GM23338 (cell line): ENCODE measurements at regions not wholly inside any gene's neighbourhood (a gene's known extent, or its start where the extent isn't known, plus 50 kb on each side); places are given as distances from the start of the nearest gene placed in this dataset.

Source experiments
- ATAC-seq: fragments of 200-7000 bp; cut with Tn5 transposase; 3 replicates; pipeline ENCODE4 v1.9.1; 2020
- DNase-seq: peaks from one replicate; pipeline ENCODE4 v3.0.0-alpha.2; 2015; ENCODE audit warnings: low spot score
- H2AFZ ChIP-seq: fragments of 200-600 bp; sonication (generic); 2 replicates; pipeline ENCODE4 v1.8.0; 2016; ENCODE audit warnings: antibody characterized with exemption, mild to moderate bottlenecking, moderate library complexity
- H3F3A ChIP-seq: fragments of 200-600 bp; sonication (generic); replicated peaks from 2 replicates; pipeline ENCODE4 v1.8.0; 2017; ENCODE audit warnings: antibody characterized with exemption, mixed run types, low read depth
- H3K27ac ChIP-seq: fragments of 200-600 bp; sonication (generic); 2 replicates; pipeline ENCODE4 v1.6.1; 2016; ENCODE audit warnings: low read depth
- H3K27me3 ChIP-seq: fragments of 200-600 bp; sonication (generic); 2 replicates; pipeline ENCODE4 v1.8.0; 2016; ENCODE audit warnings: mild to moderate bottlenecking, mixed run types, moderate library complexity; ENCODE audit not compliant: insufficient read depth
- H3K36me3 ChIP-seq: fragments of 200-600 bp; sonication (generic); 2 replicates; pipeline ENCODE4 v1.8.0; 2016; ENCODE audit warnings: mild to moderate bottlenecking; ENCODE audit not compliant: insufficient read depth
- H3K4me1 ChIP-seq: fragments of 200-600 bp; sonication (generic); 2 replicates; pipeline ENCODE4 v1.8.0; 2016; ENCODE audit warnings: mild to moderate bottlenecking, moderate library complexity; ENCODE audit not compliant: insufficient read depth
- H3K4me2 ChIP-seq: fragments of 200-600 bp; sonication (generic); 2 replicates; pipeline ENCODE4 v1.7.1; 2017; ENCODE audit warnings: mixed run types
- H3K4me3 ChIP-seq: fragments of 200-600 bp; sonication (generic); 2 replicates; pipeline ENCODE4 v1.6.1; 2016; ENCODE audit warnings: mixed run types
- H3K79me2 ChIP-seq: fragments of 200-600 bp; sonication (generic); replicated peaks from 2 replicates; pipeline ENCODE4 v1.8.0; 2017; ENCODE audit warnings: mild to moderate bottlenecking; ENCODE audit not compliant: insufficient read depth
- H3K9me2 ChIP-seq: fragments of 200-600 bp; sonication (generic); 2 replicates; pipeline ENCODE4 v1.8.0; 2017; ENCODE audit not compliant: insufficient read depth
- H4K20me1 ChIP-seq: fragments of 200-600 bp; sonication (generic); replicated peaks from 2 replicates; pipeline ENCODE4 v1.8.0; 2017; ENCODE audit warnings: mild to moderate bottlenecking; ENCODE audit not compliant: insufficient read depth
- H3K27ac Mint-ChIP-seq: 2 replicates; pipeline ENCODE4 v1.8.0; 2020; ENCODE audit warnings: inconsistent platforms, mild to moderate bottlenecking, moderate library complexity, mixed read lengths
- H3K27me3 Mint-ChIP-seq: 3 replicates; pipeline ENCODE4 v1.8.0; 2022; ENCODE audit warnings: low read depth, mild to moderate bottlenecking, moderate library complexity, mixed read lengths, inconsistent platforms; ENCODE audit not compliant: insufficient read depth, poor library complexity
- H3K36me3 Mint-ChIP-seq: 3 replicates; pipeline ENCODE4 v1.8.0; 2021; ENCODE audit warnings: low read depth, mild to moderate bottlenecking, inconsistent platforms, moderate library complexity, mixed read lengths
- H3K4me1 Mint-ChIP-seq: 3 replicates; pipeline ENCODE4 v1.8.0; 2020; ENCODE audit warnings: mild to moderate bottlenecking, inconsistent platforms, mixed read lengths
- H3K4me3 Mint-ChIP-seq: 3 replicates; pipeline ENCODE4 v1.8.0; 2021; ENCODE audit warnings: moderate library complexity, mild to moderate bottlenecking, inconsistent platforms, mixed read lengths
- H3K9me3 Mint-ChIP-seq: 3 replicates; pipeline ENCODE4 v1.8.0; 2020; ENCODE audit warnings: moderate library complexity, mild to moderate bottlenecking, inconsistent platforms, mixed read lengths
- CREB1 ChIP-seq: fragments of 250-450 bp; sonication (Bioruptor Pico); IDR thresholded peaks from 2 replicates; pipeline ENCODE4 v1.5.0; 2020; ENCODE audit warnings: low read depth, mild to moderate bottlenecking, moderate library complexity
- CTCF ChIP-seq, 2 experiments: fragments of 200-600 bp in 1 of 2; sonication (generic) in 1 of 2; conservative IDR thresholded peaks; 2 replicates each; pipeline versions ENCODE4 v1.5.1 to v1.6.1; 2016 to 2017; ENCODE audit warnings: antibody characterized with exemption in 2 of 2, low read depth in 2 of 2, mild to moderate bottlenecking in 2 of 2, moderate library complexity in 1 of 2
- ETS1 ChIP-seq: IDR thresholded peaks from 2 replicates; pipeline ENCODE4 v1.6.1; 2016; ENCODE audit warnings: antibody characterized with exemption
- EZH2 ChIP-seq: fragments of 200-600 bp; sonication (generic); IDR thresholded peaks from one replicate; pipeline ENCODE4 v1.8.0; 2017; ENCODE audit warnings: antibody characterized with exemption, mild to moderate bottlenecking, low read depth; ENCODE audit not compliant: unreplicated experiment
- EZH2phosphoT487 ChIP-seq: fragments of 200-600 bp; sonication (generic); IDR thresholded peaks from one replicate; pipeline ENCODE4 v1.8.1; 2018; ENCODE audit warnings: antibody characterized with exemption; ENCODE audit not compliant: unreplicated experiment
- JUNB ChIP-seq: IDR thresholded peaks from one replicate; pipeline ENCODE4 v1.6.1; 2016; ENCODE audit warnings: antibody characterized with exemption; ENCODE audit not compliant: unreplicated experiment
- NANOG ChIP-seq: IDR thresholded peaks from 2 replicates; pipeline ENCODE4 v1.6.1; 2016; ENCODE audit warnings: antibody characterized with exemption, borderline replicate concordance
- POLR2AphosphoS5 ChIP-seq: IDR thresholded peaks from 2 replicates; pipeline ENCODE4 v1.6.1; 2016; ENCODE audit warnings: antibody characterized with exemption, low read depth
- REST ChIP-seq: IDR thresholded peaks from one replicate; pipeline ENCODE4 v1.6.1; 2018; ENCODE audit warnings: antibody characterized with exemption; ENCODE audit not compliant: unreplicated experiment
- STAT1 ChIP-seq: IDR thresholded peaks from one replicate; pipeline ENCODE4 v1.6.1; 2016; ENCODE audit warnings: antibody characterized with exemption; ENCODE audit not compliant: unreplicated experiment
- ZNF114 ChIP-seq: fragments of 250-450 bp; sonication (Bioruptor Pico); IDR thresholded peaks from 2 replicates; pipeline ENCODE4 v1.5.0; 2020; ENCODE audit warnings: mild to moderate bottlenecking, moderate library complexity
- ZNF331 ChIP-seq: fragments of 250-450 bp; sonication (Bioruptor Pico); IDR thresholded peaks from 2 replicates; pipeline ENCODE4 v1.5.0; 2020; ENCODE audit warnings: low read depth, mild to moderate bottlenecking, moderate library complexity
- ZNF462 ChIP-seq: fragments of 250-450 bp; sonication (Bioruptor Pico); IDR thresholded peaks from 2 replicates; pipeline ENCODE4 v1.5.0; 2020; ENCODE audit warnings: mild to moderate bottlenecking, moderate library complexity

- no peak overlapping the region for H3K4me3 ChIP-seq
- no peak for TF ChIP-seq REST
- TF ChIP-seq NANOG = no peak
- TF ChIP-seq EZH2 = no peak
- no peak for TF ChIP-seq CREB1 (CRISPR knock-in tag)
- no peak for TF ChIP-seq ZNF462 (CRISPR knock-in tag)
- TF ChIP-seq STAT1 = no peak
- TF ChIP-seq ETS1 = no peak
- TF ChIP-seq JUNB = no peak
- TF ChIP-seq ZNF331 (CRISPR knock-in tag) = no peak
- TF ChIP-seq CTCF (conservative IDR thresholded peaks at IDR 0.05; ENCODE audit: low read depth in 2 of 2) = no peak
- no peak for TF ChIP-seq EZH2phosphoT487
- no peak for TF ChIP-seq POLR2AphosphoS5
- no peak for TF ChIP-seq ZNF114 (CRISPR knock-in tag)
- Mint-ChIP-seq H3K27me3 (no peaks in the 10 kb centered on the region), H3K4me3 (no peak overlapping the region), H3K4me1 (peaks cover 6% of the 10 kb centered on the region; the same call in 2 of the 3 replicates), H3K9me3 (peaks cover 2% of the 10 kb centered on the region; the same call in 1 of the 3 replicates), H3K27ac (no peak overlapping the region), H3K36me3 (no peaks in the 10 kb centered on the region; the same call in 1 of the 3 replicates)
- no peaks in the 10 kb centered on the region for H3K27me3 ChIP-seq
- H3K9me2 ChIP-seq = no peaks in the 10 kb centered on the region; the same call in 1 of the 2 replicates
- H2AFZ ChIP-seq = no peak overlapping the region
- H3K4me1 ChIP-seq = no peaks in the 10 kb centered on the region
- DNase-seq (no peak), ATAC-seq (no peak)
- H3K79me2 ChIP-seq = no peaks in the 10 kb centered on the region
- H3K36me3 ChIP-seq = no peaks in the 10 kb centered on the region
- no peak overlapping the region for H3K27ac ChIP-seq
- H3F3A ChIP-seq = no peaks in the 10 kb centered on the region
- no peak overlapping the region for H3K4me2 ChIP-seq
- H4K20me1 ChIP-seq = no peaks in the 10 kb centered on the region
These were observed 126.7 kb upstream of the AGA start for GRCh38 chr4:177568931-177569330.
